HCT116 (cell line): ENCODE measurements at regions not wholly inside any gene's neighbourhood (a gene's known extent, or its start where the extent isn't known, plus 50 kb on each side); places are given as distances from the start of the nearest gene placed in this dataset.

Experiments used
- ATAC-seq: fragments of 200-7000 bp; cut with Tn5 transposase; 2 replicates; pipeline ENCODE4 v1.9.1; 2020; ENCODE audit warnings: mild to moderate bottlenecking, moderate library complexity
- BruUV-seq: library from RNA; stranded (reverse); fragments of 400-500 nt; replicated peaks from 2 replicates; lab custom pipeline; 2021; lab: Mats Ljungman, UMichigan
- CTCF ChIA-PET: fragments of 300-600 bp; sonication (Branson Sonifier 250); formaldehyde crosslinking; loops from one replicate; lab custom pipeline; 2021; ENCODE audit warnings: antibody characterized with exemption; lab: Charles Lee
- POLR2A ChIA-PET: fragments of 300-600, 350-600 bp; sonication (Branson Sonifier 250); formaldehyde crosslinking; loops from one replicate; lab custom pipeline; 2021; ENCODE audit warnings: antibody characterized with exemption; lab: Charles Lee
- RAD21 ChIA-PET, 2 experiments: fragments of 300-600 bp; sonication (Branson Sonifier 250); formaldehyde crosslinking; loops; one replicate each; lab custom pipeline; 2023; ENCODE audit warnings: low total read pairs in 2 of 2; ENCODE audit not compliant: uncharacterized antibody in 2 of 2, unreplicated experiment in 2 of 2, low non-redundant PET in 1 of 2; lab: Charles Lee
- DNase-seq: peaks from one replicate; pipeline ENCODE4 v3.0.0-alpha.2; 2010; ENCODE audit warnings: low read depth, low spot score
- H2AFZ ChIP-seq: fragments of 200-600 bp; shearing (Covaris generic), sonication (generic); 2 replicates; pipeline ENCODE4 v1.6.1; 2017; ENCODE audit warnings: low read depth, mixed run types, mixed read lengths, antibody characterized with exemption, low read length; ENCODE audit not compliant: poor library complexity, severe bottlenecking
- H3K27ac ChIP-seq: 2 replicates; pipeline ENCODE4 v1.5.1; 2012; ENCODE audit warnings: low read depth, low read length
- H3K27me3 ChIP-seq: fragments of 200-600 bp; sonication (generic); 2 replicates; pipeline ENCODE4 v1.6.1; 2016; ENCODE audit warnings: mixed run types, low read length, mixed read lengths; ENCODE audit not compliant: insufficient read depth
- H3K36me3 ChIP-seq, 2 experiments: fragments of 200-500 bp in 1 of 2; fragments of 200-600 bp in 1 of 2; sonication (Bioruptor generic) in 1 of 2; sonication (generic) in 1 of 2; 2 replicates each; pipeline versions ENCODE4 v1.5.1 to v1.6.1; 2014 to 2016; ENCODE audit warnings: low read length in 2 of 2, inconsistent platforms in 1 of 2, mixed read lengths in 1 of 2, mixed run types in 1 of 2; ENCODE audit not compliant: insufficient read depth in 2 of 2, control insufficient read depth in 1 of 2
- H3K4me1 ChIP-seq, 2 experiments: fragments of 200-600 bp in 1 of 2; sonication (generic) in 1 of 2; 2 replicates each; pipeline versions ENCODE4 v1.5.1 to v1.6.1; 2012 to 2017; ENCODE audit warnings: low read length in 2 of 2, inconsistent platforms in 1 of 2, mild to moderate bottlenecking in 1 of 2, mixed read lengths in 1 of 2, mixed run types in 1 of 2, moderate library complexity in 1 of 2; ENCODE audit not compliant: insufficient read depth in 2 of 2, control insufficient read depth in 1 of 2
- H3K4me2 ChIP-seq: fragments of 200-600 bp; sonication (generic); 2 replicates; pipeline ENCODE4 v1.6.1; 2017; ENCODE audit warnings: mixed run types, low read length, mixed read lengths
- H3K4me3 ChIP-seq, 2 experiments: fragments of 200-600 bp in 1 of 2; sonication (generic) in 1 of 2; replicated peaks in 1 of 2; 2 replicates each; pipeline ENCODE4 v1.5.1; 2011 to 2016; ENCODE audit warnings: low read length in 2 of 2, control low read depth in 1 of 2, low read depth in 1 of 2, mild to moderate bottlenecking in 1 of 2, mixed read lengths in 1 of 2, mixed run types in 1 of 2
- H3K79me2 ChIP-seq: fragments of 200-600 bp; sonication (generic); 2 replicates; pipeline ENCODE4 v1.6.1; 2017; ENCODE audit warnings: mild to moderate bottlenecking, mixed run types, low read length, moderate library complexity, mixed read lengths; ENCODE audit not compliant: insufficient read depth
- H3K9ac ChIP-seq: fragments of 200-600 bp; sonication (generic); 2 replicates; pipeline ENCODE4 v1.6.1; 2016; ENCODE audit warnings: low read length, mixed read lengths
- H3K9me2 ChIP-seq: fragments of 200-600 bp; sonication (generic), shearing (Covaris generic); 2 replicates; pipeline ENCODE4 v1.6.1; 2017; ENCODE audit warnings: mixed run types, mild to moderate bottlenecking, moderate library complexity; ENCODE audit not compliant: insufficient read depth
- H3K9me3 ChIP-seq, 2 experiments: fragments of 200-500 bp in 1 of 2; fragments of 200-600 bp in 1 of 2; sonication (Bioruptor generic) in 1 of 2; sonication (generic) in 1 of 2; 2 replicates each; pipeline ENCODE4 v1.6.1; 2014 to 2017; ENCODE audit warnings: low read length in 2 of 2, mixed read lengths in 2 of 2, inconsistent platforms in 1 of 2, low read depth in 1 of 2, mild to moderate bottlenecking in 1 of 2, mixed run types in 1 of 2, moderate library complexity in 1 of 2; ENCODE audit not compliant: control insufficient read depth in 1 of 2, insufficient read depth in 1 of 2
- H4K20me1 ChIP-seq: fragments of 200-600 bp; sonication (generic), shearing (Covaris generic); 2 replicates; pipeline ENCODE4 v1.6.1; 2017; ENCODE audit warnings: mixed run types, mild to moderate bottlenecking, moderate library complexity; ENCODE audit not compliant: insufficient read depth
- CBX3 ChIP-seq: IDR thresholded peaks from 2 replicates; pipeline ENCODE4 v1.6.1; 2012; ENCODE audit warnings: low read depth
- ELF1 ChIP-seq: IDR thresholded peaks from 2 replicates; pipeline ENCODE4 v1.6.1; 2012; ENCODE audit warnings: low read depth, borderline replicate concordance
- EZH2phosphoT487 ChIP-seq: fragments of 200-600 bp; IDR thresholded peaks from 2 replicates; pipeline ENCODE4 v1.6.1; 2018; ENCODE audit warnings: antibody characterized with exemption, borderline replicate concordance
- POLR2A ChIP-seq: IDR thresholded peaks from 2 replicates; pipeline ENCODE4 v1.7.0; 2011; ENCODE audit warnings: borderline replicate concordance; ENCODE audit not compliant: insufficient read depth, insufficient read length; ENCODE audit errors: extremely low read depth
- POLR2AphosphoS5 ChIP-seq: IDR thresholded peaks from 2 replicates; pipeline ENCODE4 v1.6.1; 2011; ENCODE audit warnings: mild to moderate bottlenecking, low read depth, low read length, moderate library complexity
- REST ChIP-seq: IDR thresholded peaks from 2 replicates; pipeline ENCODE4 v1.6.1; 2012; ENCODE audit warnings: low read depth
- YY1 ChIP-seq: IDR thresholded peaks from 2 replicates; pipeline ENCODE4 v1.6.1; 2011; ENCODE audit warnings: low read length, low read depth, moderate library complexity, mild to moderate bottlenecking; ENCODE audit not compliant: insufficient replicate concordance; ENCODE audit errors: extremely low read depth
- ZFX ChIP-seq: fragments of 450-650 bp; IDR thresholded peaks from 2 replicates; pipeline ENCODE4 v1.6.1; 2017
- intact Hi-C: fragments of 100-400 bp; cut with micrococcal nuclease; formaldehyde crosslinking; loops from 2 replicates; pipeline ENCODE4 v1.10.0; 2022
- TF ChIP-seq, protein P1 (sequence below), 3 experiments: fragments of 200-600 bp in 1 of 3; sonication (generic) in 1 of 3; IDR thresholded peaks in 2 of 3; conservative IDR thresholded peaks in 1 of 3; 2 replicates each; pipeline ENCODE4 v1.5.1; 2012 to 2017; ENCODE audit warnings: low read depth in 2 of 3, low read length in 2 of 3, antibody characterized with exemption in 1 of 3, borderline replicate concordance in 1 of 3, control low read depth in 1 of 3, mild to moderate bottlenecking in 1 of 3, mixed read lengths in 1 of 3, mixed run types in 1 of 3, moderate library complexity in 1 of 3; ENCODE audit not compliant: insufficient read depth in 1 of 3

DNA sequence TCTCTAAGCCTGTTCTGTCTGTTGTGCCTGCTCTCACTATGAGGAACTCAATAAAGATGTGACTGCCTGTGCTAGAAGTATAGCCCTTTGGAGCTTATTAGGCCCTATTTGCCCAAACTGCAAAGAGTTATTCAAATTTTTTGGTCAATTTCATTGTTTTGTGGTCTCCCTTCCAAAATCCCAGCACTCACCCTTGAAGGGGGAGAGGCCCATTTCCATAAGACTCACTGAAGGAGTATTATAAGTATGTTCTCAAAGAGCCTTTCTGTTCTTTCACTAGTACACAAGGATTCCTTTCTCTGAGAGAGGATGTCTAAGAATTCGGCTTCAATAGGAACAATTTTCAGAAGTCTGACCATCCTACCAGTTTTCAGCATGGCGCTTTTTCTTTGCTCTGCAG lies 641.9 kb upstream of the REG3G start:
- no peak for TF ChIP-seq ZFX
- TF ChIP-seq POLR2AphosphoS5, result no peak
- TF ChIP-seq, protein P1, sequence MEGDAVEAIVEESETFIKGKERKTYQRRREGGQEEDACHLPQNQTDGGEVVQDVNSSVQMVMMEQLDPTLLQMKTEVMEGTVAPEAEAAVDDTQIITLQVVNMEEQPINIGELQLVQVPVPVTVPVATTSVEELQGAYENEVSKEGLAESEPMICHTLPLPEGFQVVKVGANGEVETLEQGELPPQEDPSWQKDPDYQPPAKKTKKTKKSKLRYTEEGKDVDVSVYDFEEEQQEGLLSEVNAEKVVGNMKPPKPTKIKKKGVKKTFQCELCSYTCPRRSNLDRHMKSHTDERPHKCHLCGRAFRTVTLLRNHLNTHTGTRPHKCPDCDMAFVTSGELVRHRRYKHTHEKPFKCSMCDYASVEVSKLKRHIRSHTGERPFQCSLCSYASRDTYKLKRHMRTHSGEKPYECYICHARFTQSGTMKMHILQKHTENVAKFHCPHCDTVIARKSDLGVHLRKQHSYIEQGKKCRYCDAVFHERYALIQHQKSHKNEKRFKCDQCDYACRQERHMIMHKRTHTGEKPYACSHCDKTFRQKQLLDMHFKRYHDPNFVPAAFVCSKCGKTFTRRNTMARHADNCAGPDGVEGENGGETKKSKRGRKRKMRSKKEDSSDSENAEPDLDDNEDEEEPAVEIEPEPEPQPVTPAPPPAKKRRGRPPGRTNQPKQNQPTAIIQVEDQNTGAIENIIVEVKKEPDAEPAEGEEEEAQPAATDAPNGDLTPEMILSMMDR (IDR thresholded peaks at IDR 0.05 in 2 of 3, conservative IDR thresholded peaks at IDR 0.05 in 1 of 3; ENCODE audit: borderline replicate concordance in 1 of 3, insufficient read depth in 1 of 3, low read depth in 2 of 3, low read length in 2 of 3), result no peak
- no peak for TF ChIP-seq CBX3
- TF ChIP-seq, all 23 proteins: peak for 0
- ATAC-seq (no peak), DNase-seq (no peak)
- Histone ChIP-seq H2AFZ (no peak overlapping the region), H3K27ac (no peak overlapping the region), H4K20me1 (no peaks in the 10 kb centered on the region), H3K9ac (no peak overlapping the region), H3K4me1 (no peaks in the 10 kb centered on the region), H3K9me2 (no peaks in the 10 kb centered on the region), H3K79me2 (no peaks in the 10 kb centered on the region), H3K4me2 (no peak overlapping the region), H3K9me3 (peaks cover 5 to 6% of the 10 kb centered on the region in 2 experiments; a peak in 2 of 4 replicates), H3K4me3 (no peak overlapping the region), H3K36me3 (no peaks in the 10 kb centered on the region), H3K27me3 (no peaks in the 10 kb centered on the region)
- BruUV-seq, result no TSS peak
- intact Hi-C loops, result no loop called here
- ChIA-PET RAD21 (no interaction called here), POLR2A (no interaction called here), CTCF (no interaction called here)

- H3K27ac ChIP-seq, result no peak overlapping the region
- no peak overlapping the region for H2AFZ ChIP-seq
- intact Hi-C loops, result no loop called here
- H3K36me3 ChIP-seq, result no peaks in the 10 kb centered on the region
- RAD21 ChIA-PET, result no interaction called here
- no peaks in the 10 kb centered on the region for H3K9me2 ChIP-seq
- POLR2A ChIA-PET, result no interaction called here
- no peak overlapping the region for H3K4me3 ChIP-seq
- no peaks in the 10 kb centered on the region for H3K27me3 ChIP-seq
- H3K4me2 ChIP-seq, result no peak overlapping the region
- H3K79me2 ChIP-seq, result no peaks in the 10 kb centered on the region
- no peak for TF ChIP-seq POLR2A
- no peak for TF ChIP-seq EZH2phosphoT487
- TF ChIP-seq CBX3, result no peak
- TF ChIP-seq ELF1, result no peak
- TF ChIP-seq YY1, result no peak
- TF ChIP-seq, protein P1 (IDR thresholded peaks at IDR 0.05 in 2 of 3, conservative IDR thresholded peaks at IDR 0.05 in 1 of 3; ENCODE audit: borderline replicate concordance in 1 of 3, insufficient read depth in 1 of 3, low read depth in 2 of 3, low read length in 2 of 3), result no peak
- TF ChIP-seq REST, result no peak
- no peak overlapping the region for H3K9ac ChIP-seq
- CTCF ChIA-PET, result no interaction called here
- ATAC-seq (no peak), DNase-seq (no peak)
- peaks cover 9 to 20% of the 10 kb centered on the region in 2 experiments; a peak in 2 of 4 replicates for H3K9me3 ChIP-seq
- no peaks in the 10 kb centered on the region for H3K4me1 ChIP-seq
- H4K20me1 ChIP-seq, result no peaks in the 10 kb centered on the region
- no TSS peak for BruUV-seq
Measured at GRCh38 chr2:78397198-78397597, 628.3 kb upstream of the REG3G start.
